ENCODE measurements at regions not wholly inside any gene's neighbourhood (a gene's known extent, or its start where the extent isn't known, plus 50 kb on each side); places are given as distances from the start of the nearest gene placed in this dataset.

GRCh38 chr1:55610203-55610602 is 395.0 kb upstream of the USP24 start:
- TF ChIP-seq CTCF (conservative IDR thresholded peaks at IDR 0.05; ENCODE audit: low read length) (no peak), EZH2phosphoT487 (IDR thresholded peaks at IDR 0.05; ENCODE audit: borderline replicate concordance, low read depth, low read length) (no peak)
